C1 segment of cervical spinal cord (tissue), 14 donors: ENCODE measurements at regions not wholly inside any gene's neighbourhood (a gene's known extent, or its start where the extent isn't known, plus 50 kb on each side); places are given as distances from the start of the nearest gene placed in this dataset.
A peak's percentile ranks its signal among the peaks of the same experiment; 100 is the strongest.

Experiments used
- DNase-seq, 14 donors: peaks; one replicate each; lab custom pipeline; 2025; lab: John Stamatoyannopoulos, UW

DNA sequence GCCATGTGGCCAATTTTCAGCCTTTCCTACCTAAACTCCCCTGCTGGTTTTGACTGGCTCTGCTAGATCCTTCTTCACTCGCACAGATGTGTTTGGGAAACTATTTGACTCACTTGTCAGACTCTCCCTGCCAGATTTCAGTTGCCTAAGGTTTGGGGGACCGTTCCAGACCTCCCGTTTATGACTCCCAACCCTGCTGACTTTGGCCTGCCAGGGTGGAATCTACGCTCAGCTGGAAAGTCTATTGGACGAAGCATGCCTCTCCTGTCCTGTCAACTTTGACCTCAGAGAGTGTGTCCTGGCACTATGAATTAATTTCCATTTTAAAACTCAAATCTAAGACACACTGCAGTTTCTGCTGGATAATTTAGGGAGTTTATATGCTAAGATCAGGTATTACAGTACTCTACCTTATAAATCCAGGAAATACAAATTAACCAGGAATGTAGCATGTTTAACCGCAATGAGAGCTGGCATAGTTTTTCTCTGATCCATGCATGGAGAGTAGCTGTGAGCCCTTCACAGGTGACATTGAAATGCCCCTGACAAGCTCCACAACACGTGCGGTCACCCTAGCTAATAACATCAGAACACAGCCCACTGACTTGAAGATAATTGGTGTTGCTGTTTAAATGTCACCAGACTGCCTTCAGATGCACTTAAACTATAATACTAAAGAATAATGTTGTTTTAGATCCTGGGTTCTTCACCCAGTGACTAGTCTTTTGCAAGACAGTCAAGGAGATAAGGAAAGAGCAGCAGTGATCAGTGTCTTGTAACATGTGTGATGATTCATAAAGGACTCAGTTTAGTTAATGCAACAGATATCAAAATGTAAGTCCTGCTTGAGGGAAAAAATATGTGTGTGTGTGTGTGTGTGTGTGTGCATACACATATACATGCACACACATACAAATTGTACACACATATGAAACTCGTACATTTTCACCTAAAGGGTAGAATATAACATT is 223.0 kb upstream of the MCTP2 start:
- DNase-seq = no peak

DNA sequence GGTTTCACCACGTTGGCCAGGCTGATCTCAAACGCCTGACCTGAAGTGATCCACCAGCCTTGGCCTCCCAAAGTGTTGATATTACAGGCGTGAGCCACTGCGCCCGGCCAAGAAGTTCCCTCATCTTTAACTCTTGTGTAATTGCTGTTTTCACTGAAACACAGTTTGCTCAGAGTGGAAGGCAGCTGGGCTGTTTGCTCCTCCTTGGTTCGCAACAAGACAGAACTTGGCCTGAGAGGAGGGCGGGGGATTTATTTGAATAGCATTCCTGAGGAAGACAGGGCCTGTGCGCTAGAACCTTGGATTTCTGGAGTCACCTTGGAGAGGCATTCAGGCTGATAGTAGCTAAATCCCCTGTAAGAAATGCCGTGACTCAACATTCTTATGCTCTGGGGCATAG is 226.7 kb upstream of the MCTP2 start:
- DNase-seq = no peak

GRCh38 chr15:94002041-94002440 is 229.3 kb upstream of the MCTP2 start:
- DNase-seq = no peak

- no peak for DNase-seq
These were observed 230.0 kb upstream of the MCTP2 start for GRCh38 chr15:94001255-94001801.

DNA sequence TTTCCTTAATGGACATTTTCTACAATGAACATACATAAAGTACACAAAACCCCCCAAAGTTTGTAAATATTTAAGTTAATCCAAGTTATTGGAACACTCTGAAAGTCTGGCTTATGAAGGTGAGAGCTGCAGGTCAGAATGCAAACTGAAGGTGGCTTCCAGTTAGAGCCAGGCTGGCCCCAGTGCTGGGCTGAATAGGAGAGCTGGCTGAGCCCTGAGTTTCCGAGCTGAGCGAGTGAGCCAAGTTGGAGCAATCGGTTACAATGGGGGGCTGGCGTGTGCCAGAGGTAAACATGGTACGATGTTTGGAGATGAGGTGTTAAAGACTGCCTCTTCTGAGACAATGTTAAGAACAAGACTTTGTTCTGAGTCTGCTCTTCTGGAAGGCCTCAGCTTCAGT is 230.8 kb upstream of the MCTP2 start:
- no peak for DNase-seq

DNA sequence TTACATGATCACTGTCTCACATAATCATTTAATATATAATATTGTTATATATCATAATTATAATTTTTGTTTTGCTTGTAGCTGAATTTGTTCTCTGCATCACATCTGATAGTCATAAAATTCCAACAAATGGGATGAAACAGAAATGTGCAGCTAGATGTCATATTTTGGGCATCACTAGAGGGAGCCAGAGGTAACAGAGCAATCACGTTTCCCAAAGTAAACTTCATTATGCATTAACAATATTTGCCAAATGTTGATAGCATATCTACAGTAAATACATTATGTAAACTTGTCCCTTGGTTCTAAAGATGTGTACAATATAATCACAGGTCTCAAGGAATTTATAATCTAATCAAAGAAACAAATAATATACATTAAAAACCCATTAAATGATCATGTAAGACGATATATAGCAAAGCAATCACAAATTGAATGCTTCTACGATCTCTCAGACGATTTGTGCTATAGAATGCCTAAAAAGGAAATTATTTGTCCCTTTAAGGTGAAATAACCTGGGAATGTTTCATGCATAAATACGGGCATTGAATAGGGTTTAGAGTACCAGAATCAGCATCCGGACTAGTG is 234.2 kb upstream of the MCTP2 start:
- no peak for DNase-seq

DNA sequence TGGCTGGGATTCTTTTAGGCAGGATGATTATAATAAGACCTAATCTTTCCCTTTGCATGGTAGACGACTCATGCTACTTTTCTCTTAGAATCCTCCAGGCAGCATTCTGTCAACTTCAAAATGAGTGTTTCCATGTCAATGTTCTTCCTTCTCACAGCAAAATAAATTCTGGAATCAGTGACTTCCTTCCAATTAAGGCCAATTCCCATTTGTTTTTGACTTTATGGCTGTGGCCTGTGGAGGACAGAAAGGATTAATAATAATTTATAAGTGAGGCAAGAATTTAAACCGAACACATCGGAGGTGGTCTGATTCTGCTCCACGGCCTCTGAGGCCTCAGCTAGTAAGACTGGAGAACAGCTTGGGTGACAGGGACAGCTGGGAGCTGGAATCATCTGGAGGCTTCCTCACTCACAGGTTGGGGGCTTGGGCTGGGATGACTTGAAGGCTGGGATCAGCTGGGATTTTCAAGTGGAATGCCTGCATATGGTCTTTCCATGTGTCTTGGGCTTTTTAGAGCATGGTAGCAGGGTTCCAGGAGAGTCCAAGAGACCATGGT is 241.8 kb upstream of the MCTP2 start:
- DNase-seq = no peak

- no peak for DNase-seq
These were observed 244.3 kb upstream of the MCTP2 start for GRCh38 chr15:93987068-93987467.

GRCh38 chr15:93986400-93986984 is 244.9 kb upstream of the MCTP2 start:
- DNase-seq = no peak

GRCh38 chr15:93985925-93986324 is 245.4 kb upstream of the MCTP2 start:
- DNase-seq = no peak

DNA sequence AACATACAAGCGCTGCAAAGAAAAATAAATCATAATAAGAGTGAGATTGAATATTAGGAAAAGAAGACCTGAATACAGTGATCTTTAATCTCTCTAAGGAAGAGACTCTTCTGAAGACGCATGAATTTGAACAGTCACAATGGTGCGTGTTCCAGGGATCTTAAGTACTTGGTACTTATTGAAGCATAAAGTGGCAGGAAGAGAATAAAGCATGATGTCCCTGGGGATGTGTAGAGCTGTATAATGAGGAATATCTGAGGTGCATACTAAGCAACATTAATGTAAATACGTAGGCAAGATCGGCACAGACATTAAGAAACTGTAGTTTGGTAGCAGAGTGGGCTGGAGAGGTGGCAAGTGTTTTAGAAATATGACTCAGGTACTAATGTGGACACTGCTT is 246.2 kb upstream of the MCTP2 start:
- no peak for DNase-seq

DNA sequence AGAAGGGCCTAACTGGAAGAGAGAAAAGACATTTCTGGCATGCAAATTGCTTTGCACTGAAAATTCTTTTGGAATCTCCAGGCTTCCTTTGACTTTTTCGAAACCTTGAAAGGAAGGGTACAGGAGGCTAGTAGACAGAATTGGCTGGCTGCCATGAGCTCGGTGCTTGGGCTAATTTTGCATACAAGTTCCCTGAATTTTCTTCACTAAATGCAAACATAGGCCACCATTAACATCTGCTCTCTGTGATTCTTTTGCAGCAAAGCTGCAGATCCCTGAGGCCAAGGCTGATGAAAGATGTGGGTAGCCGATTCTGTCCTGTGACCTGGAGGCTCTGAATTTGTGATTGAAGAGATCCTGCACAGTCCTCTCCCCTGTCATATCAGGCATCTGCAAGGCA is 247.8 kb upstream of the MCTP2 start:
- no peak for DNase-seq

DNA sequence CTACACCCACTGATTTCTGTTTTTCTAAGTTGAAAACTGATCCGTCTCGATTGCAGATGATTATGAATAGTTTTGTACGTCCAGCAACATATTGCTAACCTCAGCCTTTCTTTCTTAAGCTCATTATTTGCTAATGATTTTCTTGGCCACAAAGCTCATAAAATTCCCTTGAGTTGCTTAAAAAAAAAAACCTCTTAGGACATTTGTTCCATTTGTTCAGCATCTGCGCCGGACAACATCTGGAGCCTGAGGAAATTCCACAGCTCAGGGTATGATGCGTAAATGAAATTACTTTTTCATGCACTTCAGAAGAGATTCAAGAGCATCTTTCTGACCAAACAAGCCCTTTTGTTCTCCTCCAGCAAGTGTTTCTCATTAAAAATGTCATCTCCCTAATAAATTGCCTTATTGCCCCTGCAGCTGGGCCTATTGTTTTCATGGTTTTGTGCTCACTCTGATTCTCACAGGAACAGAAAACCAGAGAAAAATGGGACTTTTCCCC is 249.1 kb upstream of the MCTP2 start:
- DNase-seq = no peak

DNA sequence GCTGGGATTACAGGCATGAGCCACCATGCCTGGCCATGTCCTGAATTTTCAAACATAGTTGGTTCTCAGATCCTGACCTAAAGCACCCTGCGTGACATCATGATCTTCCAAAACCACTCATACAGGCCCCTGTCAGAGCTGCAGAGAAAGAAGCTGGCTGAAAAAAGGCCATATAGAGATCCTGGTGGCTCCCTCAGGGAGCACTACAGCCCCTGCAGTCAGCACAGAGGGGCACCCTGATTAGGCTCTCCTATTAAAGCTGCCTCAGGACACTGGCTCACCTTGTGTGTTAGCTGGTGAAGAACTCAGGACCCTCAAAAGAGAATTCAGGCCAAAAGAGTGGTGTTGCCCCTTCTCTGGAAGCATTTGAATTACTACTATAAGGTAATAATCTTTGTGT is 249.7 kb upstream of the MCTP2 start:
- DNase-seq = no peak

DNA sequence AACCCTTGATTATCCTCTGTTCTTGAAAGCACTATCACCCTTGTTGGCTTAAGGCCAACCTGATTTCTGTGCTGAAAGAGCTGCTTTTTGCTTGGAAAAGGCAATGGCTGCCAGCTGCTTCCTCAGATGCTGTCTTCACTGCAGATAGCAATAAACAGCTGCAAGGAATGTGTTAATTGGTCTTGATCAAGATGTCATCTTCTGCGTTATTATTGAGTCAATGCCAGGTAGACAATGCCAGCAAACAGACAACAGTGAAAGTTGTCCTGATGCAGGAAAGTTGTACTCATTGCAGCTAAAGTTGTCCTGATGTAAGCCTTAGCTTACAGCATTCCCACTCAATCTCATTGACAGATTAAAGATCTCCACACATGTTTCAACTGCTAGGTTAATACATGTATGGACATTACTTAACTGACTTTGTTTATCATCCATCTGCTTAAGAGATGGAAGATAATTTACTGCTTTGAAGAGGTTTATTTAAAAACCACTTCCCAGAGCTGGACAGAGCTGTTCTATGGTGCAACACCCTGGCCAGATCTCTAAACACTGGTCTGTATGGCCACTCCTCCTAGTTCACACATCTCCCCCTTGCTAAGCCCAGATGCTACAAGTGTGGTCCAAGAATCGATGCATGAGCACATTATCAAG is 251.0 kb upstream of the MCTP2 start:
- DNase-seq = no peak

DNA sequence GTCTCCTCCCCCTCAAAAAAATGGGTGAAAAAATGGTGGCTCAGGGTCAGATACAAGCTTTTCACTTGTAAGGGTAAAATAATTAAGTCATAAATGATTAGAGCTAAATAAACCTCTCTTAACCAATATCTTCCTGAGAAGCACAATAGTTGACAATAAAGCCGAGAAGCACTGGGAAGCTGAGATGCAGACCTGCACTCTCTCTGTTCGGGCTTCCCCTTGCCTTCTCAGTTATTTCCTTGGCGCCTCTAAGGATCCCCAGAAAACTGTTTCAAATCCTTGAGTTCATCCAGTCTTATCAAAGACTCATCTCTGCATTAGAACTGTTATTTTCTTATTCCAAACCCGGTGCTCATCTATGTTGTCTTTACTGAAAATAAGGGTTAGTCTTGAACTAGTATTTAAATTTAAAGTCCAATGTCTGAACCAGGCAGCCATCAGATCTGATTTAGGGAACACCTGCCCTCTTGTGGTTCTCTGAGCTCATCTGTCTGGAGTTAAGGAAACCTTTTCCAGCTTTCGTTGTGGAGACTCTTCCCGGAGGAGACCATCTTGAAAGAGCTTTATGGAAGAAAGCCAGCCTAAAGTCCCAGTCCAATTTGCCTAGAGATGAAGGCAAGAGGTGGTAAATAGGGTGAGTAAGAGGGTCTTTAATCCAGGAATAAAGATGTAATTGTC is 256.4 kb upstream of the MCTP2 start:
- DNase-seq = peak in 1 of 14 donors; percentile 1

DNA sequence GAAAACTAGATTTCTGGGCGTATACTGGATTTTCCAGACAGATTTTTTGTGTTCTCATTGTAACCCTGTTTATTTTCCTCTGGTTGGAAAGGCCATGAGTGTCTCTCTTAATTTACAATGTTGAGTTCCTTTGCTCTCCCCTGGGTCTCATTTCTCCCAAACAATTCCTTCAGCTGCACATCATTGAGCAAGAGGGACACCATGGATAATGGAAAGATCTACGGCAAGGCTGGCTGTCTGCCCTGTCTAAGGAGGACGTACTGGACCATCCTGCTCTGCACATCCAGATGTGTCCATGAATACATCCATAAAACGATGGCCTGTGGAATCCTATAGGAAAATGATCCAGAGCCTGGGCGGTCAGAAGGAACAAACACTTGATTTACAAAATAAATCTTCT is 258.1 kb upstream of the MCTP2 start:
- no peak for DNase-seq

- DNase-seq = no peak
These were observed 262.6 kb upstream of the MCTP2 start for GRCh38 chr15:93968773-93969172.

DNA sequence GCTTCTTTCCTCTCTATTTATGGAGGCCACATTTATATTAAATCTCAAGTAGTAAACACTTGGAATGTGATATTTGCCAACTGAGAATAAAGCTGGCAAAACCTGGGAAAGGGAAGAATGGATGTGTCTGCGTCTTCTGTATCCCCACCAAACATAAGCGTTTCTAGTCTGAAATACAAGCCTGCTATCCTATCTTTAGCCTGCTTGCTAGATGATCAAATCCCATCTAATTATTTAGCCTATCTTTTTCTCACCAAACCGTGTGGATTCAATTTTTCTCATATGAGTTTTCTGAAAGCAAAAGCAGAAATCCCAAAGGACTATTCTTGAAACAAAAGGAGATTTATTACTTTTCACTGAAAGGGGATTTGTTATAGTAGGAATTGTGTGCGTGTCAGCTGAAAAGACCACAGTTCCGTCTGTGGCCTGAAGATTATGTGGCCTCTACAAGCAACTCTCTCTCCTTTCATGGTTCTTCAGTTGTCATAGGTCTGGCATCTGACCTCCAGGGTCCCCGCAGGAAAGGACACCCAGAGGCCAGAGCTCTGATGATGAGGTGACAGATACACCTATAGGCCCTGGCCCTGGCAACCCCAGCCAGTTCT is 266.0 kb upstream of the MCTP2 start:
- no peak for DNase-seq

DNA sequence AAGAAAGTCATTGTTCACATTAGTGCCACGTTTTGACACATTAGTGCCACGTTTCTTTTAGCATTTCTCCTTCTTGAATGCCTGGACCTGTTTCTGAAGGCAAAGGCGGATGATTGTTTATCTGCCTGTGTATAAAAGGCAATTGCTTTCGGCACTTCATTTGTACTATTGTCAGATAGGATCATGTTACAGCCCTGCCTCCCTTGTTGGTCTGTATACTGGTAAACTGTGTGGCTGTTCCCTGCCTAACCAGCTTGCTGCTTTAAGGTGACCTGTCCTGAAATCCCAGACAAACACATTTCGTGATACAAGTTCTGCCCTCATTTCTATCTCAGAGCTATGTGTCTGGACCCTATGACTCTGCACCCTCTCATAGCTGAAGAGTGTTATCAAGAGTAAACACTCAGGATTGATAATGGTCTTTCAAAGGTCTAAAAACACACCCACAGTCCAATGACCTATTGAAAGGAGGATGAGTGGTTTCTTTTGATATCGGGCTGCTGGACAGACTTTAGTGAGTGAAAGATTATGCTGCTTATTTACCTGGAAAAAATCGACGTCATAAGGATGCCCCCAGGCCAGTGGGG is 276.3 kb upstream of the MCTP2 start:
- no peak for DNase-seq
